ENCODE measurements at regions not wholly inside any gene's neighbourhood (a gene's known extent, or its start where the extent isn't known, plus 50 kb on each side); places are given as distances from the start of the nearest gene placed in this dataset.

- peak; percentile 58 for DNase-seq (ENCODE audit: low read depth)
- no peak overlapping the region for H3K4me3 ChIP-seq (ENCODE audit: low read depth, low read length)
- no peak for TF ChIP-seq CTCF (IDR thresholded peaks at IDR 0.05; ENCODE audit: insufficient read depth, low read length)
Measured at GRCh38 chr18:44564922-44565321, 115.8 kb upstream of the SETBP1 start.

GRCh38 chr18:44568342-44568741, 112.3 kb upstream of the SETBP1 start:
- H3K4me3 ChIP-seq (ENCODE audit: low read depth, low read length), result no peak overlapping the region
- DNase-seq (ENCODE audit: low read depth), result no peak
- no peak for TF ChIP-seq CTCF (IDR thresholded peaks at IDR 0.05; ENCODE audit: insufficient read depth, low read length)

- DNase-seq (ENCODE audit: low read depth), result no peak
- TF ChIP-seq CTCF (IDR thresholded peaks at IDR 0.05; ENCODE audit: insufficient read depth, low read length), result no peak
- H3K4me3 ChIP-seq (ENCODE audit: low read depth, low read length), result no peak overlapping the region
Measured at GRCh38 chr18:44568986-44569385, 111.7 kb upstream of the SETBP1 start.

- TF ChIP-seq CTCF (IDR thresholded peaks at IDR 0.05; ENCODE audit: insufficient read depth, low read length), result no peak
- no peak for DNase-seq (ENCODE audit: low read depth)
- no peak overlapping the region for H3K4me3 ChIP-seq (ENCODE audit: low read depth, low read length)
Measured at GRCh38 chr18:44569391-44570055, 111.2 kb upstream of the SETBP1 start.

GRCh38 chr18:44579028-44579702, 101.5 kb upstream of the SETBP1 start:
- no peak for DNase-seq (ENCODE audit: low read depth)
- H3K4me3 ChIP-seq (ENCODE audit: low read depth, low read length), result no peak overlapping the region

GRCh38 chr18:44579745-44580144, 100.9 kb upstream of the SETBP1 start:
- DNase-seq (ENCODE audit: low read depth), result no peak
- no peak for TF ChIP-seq CTCF (IDR thresholded peaks at IDR 0.05; ENCODE audit: insufficient read depth, low read length)
- H3K4me3 ChIP-seq (ENCODE audit: low read depth, low read length), result no peak overlapping the region

More at GRCh38 chr18:44579028-44579702, 101.5 kb upstream of the SETBP1 start:
- peak; percentile 56 for TF ChIP-seq CTCF (IDR thresholded peaks at IDR 0.05; ENCODE audit: insufficient read depth, low read length)

All from fibroblast of the aortic adventitia (primary cell).